OCI-LY1 (cell line): ENCODE measurements at regions not wholly inside any gene's neighbourhood (a gene's known extent, or its start where the extent isn't known, plus 50 kb on each side); places are given as distances from the start of the nearest gene placed in this dataset.

Source experiments
- CTCF ChIP-seq: fragments of 200-600 bp; sonication (generic), shearing (Covaris generic); IDR thresholded peaks from 2 replicates; pipeline ENCODE4 v1.5.1; 2017; ENCODE audit warnings: mild to moderate bottlenecking, antibody characterized with exemption, low read length, moderate library complexity, mixed read lengths
- EZH2 ChIP-seq: fragments of 200-600 bp; sonication (generic), shearing (Covaris generic); IDR thresholded peaks from 2 replicates; pipeline ENCODE4 v1.8.0; 2017; ENCODE audit warnings: borderline replicate concordance, mixed run types, mild to moderate bottlenecking, antibody characterized with exemption, low read length, moderate library complexity, mixed read lengths

GRCh38 chr6:134115715-134116074 lies 63.3 kb upstream of the SLC2A12 start:
- TF ChIP-seq CTCF (no peak), EZH2 (no peak)
